CD1c-positive myeloid dendritic cell (primary cell): ENCODE measurements at regions not wholly inside any gene's neighbourhood (a gene's known extent, or its start where the extent isn't known, plus 50 kb on each side); places are given as distances from the start of the nearest gene placed in this dataset.
"Not testable (repeated sequence)": the region's sequence is repeated elsewhere in the genome, so short reads cannot be mapped to it uniquely, and the experiment has no call there.

Source experiments
- DNase-seq: peaks from one replicate; pipeline ENCODE4 v3.0.0-alpha.2; 2016; ENCODE audit errors: extremely low spot score

DNA sequence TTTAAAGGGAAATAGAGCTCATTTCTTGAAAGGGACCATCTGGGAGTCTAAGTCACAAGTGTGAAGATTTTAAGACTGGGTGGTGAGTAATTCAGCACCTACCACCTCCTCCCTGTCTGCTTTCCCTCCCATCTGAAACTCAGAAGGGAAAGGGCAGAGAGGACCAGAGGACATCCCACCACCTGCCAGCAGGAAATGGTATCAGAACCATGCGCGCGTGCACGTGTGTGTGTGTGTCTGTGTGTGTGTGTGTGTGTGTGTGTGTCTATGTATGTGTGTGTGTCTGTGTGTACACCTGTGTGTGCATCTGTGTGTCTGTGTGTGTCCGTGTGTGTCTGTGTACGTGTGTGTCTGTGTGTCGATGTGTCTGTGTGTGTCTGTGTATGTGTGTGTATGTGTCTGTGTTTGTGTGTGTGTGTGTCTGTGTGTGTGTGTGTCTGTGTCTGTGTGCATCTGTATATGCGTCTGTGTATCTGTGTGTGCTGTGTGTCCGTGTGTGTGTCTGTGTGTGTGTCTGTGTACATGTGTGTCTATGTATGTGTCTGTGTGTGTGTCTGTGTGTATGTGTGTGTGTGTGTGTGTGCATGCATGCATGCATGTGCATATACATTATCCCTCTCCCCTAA lies 76.8 kb downstream of the ZFP36L2 start:
- DNase-seq, result no peak

DNA sequence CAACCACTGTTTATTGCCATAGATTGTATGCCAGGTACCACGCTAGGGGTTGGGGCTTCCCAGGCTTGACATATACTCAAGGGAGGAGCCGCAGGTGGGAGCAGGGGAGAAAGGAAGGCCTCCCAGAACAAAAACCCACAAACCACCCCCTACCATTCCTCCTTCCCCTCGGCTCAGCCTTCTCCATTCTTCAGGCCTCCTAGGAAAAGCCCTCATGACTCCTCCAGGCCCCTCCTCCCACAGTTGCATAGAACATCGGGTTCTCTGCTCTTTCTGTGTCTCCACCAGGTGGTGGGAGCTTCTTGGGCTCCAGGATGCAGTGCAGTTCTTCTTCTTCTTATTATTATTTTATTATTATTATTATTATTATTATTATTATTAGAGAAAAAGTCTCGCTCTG lies 80.3 kb downstream of the ZFP36L2 start:
- no peak for DNase-seq

DNA sequence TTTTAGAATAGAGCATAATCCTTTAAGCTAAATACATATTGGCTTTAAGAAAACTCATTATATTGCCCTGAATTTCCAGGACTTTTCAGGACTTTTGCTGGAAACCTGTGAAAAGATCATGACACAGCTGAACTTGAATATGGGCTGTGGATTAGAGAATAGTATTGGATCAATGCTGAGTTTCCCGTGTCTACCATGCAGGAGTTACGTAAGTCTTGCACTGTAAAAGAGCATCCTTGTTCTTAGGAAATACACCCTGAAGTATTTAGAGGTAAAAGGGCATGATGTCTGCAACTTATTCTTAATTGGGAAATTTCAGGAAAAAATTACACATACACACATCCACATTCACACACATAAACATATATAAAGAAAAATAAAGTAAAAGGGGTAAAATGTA lies 82.1 kb downstream of the ZFP36L2 start:
- DNase-seq, result peak; percentile 57

DNA sequence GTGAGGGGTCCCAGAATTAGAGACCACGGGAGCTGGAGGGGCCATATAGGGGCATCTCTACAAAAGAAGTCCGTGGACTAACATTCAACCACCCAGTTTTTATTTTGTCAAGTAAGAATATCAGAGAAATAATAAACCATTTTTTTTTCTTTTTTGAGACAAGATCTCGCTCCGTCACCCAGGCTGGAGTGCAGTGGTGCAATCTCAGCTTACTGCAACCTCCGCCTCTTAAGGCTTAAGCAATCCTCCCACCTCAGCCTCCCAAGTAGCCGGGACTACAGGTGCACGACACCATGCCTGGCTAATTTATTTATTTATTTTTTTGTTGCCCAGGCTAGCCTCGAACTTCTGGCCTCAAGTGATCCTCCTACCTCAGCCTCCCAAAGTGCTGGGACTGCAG lies 82.7 kb downstream of the ZFP36L2 start:
- peak; percentile 23 for DNase-seq

DNA sequence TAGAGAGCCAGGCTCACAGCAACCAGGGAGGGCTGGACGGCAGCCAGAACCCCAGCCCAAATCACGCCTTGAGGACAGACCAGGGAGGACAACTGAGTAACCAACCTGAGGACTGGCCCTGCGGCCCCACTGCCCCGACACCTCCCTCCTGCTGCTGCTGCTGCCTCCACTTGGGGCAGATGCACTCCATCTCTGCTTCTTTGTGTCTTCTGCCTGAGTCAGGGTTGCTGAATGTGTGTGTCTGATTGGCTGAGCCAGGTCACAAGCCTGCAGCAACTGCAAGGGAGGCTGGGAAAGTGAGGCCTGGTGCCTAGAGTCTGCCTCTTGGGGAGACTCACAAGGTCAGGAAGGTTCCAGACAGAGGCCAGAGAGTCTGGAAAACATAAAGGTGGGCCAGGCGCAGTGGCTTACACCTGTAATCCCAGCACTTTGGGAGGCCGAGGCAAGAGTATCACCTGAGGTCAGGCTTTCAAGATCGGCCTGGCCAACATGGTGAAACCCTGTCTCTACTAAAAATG lies 83.4 kb downstream of the ZFP36L2 start:
- no peak for DNase-seq

DNA sequence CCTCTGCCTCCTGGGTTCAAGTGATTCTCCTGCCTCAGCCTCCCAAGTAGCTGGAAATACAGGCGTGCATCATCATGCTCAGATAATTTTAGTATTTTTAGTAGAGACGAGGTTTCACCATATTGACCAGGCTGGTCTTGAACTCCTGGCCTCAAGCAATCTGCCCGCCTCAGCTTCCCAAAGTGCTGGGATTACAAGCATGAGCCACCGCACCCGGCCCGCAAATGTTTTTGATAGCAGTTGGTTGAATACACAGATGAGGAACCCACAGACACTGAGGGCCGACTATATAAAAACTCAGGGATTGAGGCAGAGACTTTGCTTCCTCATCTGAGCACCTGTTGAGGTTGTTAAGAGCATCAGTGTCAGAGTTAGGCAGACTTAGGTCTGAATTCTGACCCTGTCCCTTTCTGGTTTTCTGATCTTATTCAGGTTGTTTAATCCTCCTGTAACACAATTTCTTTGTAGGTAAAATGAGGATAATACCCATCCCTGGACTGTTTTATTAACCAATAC lies 84.7 kb downstream of the ZFP36L2 start:
- not testable (repeated sequence) for DNase-seq

DNA sequence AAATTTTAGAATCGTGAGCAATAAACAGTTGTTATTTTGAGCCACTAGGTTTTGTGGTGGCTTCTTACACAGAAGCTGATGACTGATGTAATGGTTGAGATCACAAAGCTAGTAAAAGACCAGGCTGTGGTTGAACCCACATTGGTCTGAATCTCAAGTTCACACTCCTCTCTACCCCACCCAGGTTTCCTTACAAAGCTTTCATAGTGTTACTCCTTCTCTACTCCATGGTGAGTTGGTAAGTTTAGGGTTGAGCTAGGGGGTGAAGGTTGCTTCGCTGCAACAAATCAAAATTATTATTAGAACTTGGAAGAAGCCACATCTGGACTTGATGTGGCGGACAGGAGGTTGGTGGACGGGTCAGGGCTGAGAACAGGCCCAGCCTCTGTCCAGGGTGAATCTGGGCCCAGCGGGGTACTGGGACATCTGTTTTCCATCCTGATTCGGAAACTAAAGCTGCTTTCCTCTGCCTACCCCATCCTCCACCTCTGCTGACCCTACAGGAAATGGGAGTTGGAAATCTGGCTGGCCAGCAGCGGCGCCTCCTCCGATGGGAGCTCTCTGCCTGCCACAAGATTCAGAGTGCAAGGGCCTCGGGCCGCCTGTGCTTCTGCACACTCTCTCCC lies 86.3 kb downstream of the ZFP36L2 start:
- DNase-seq, result no peak

DNA sequence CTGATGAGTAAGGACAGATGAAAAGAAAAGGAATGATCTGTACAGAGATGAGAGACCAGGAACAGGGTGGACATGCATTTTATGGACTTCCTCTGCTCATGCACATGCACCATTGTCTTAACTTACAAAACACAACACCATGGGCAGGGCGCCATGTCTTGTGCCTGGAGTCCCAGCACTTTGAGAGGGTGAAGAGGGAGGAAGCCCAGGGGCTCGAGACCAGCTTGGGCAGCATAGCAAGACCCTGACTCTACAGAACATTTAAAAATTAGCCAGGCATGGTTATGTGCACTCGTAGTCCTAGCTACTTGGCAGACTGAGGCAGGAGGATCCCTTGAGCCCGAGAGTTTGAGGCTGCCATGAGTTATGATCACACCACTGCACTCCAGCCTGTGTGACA lies 86.9 kb downstream of the ZFP36L2 start:
- DNase-seq, result no peak

DNA sequence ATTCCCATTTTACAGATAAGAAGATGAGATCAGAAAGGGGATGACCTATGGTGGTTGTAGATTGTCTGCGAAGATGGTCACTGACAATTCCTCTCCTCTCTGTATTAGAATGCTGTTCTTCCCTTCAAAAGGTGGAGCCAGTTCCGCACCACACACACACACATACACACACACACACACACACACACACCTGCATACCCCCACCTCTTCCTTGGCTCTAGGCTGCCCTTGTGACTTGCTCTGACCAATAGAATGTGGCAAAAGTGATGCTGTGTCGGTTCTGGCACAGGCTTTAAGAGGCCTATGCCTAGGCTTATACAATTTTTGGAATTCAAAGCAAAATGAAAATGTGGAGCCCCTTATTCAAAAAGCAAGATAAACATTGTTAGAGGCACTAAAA lies 88.0 kb downstream of the ZFP36L2 start:
- DNase-seq, result no peak

DNA sequence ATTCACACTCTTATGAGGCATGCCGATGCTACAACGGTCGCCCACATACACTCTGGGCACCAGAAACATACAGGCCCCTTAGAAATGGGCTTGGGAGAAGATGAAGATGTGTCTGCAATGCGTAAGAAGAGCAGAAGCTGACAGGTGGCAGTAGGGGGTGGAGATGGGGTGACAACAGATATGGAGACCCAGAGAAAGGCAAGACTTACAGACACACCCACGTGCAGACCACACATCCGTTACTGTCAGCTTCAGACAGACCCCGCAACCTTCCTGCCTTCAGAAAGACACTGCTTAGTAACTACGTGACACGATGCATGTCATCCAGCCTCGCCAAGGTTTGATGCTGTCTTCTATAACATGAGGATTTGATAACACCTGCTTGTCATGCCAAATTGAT lies 89.5 kb downstream of the ZFP36L2 start:
- peak; percentile 53 for DNase-seq

DNA sequence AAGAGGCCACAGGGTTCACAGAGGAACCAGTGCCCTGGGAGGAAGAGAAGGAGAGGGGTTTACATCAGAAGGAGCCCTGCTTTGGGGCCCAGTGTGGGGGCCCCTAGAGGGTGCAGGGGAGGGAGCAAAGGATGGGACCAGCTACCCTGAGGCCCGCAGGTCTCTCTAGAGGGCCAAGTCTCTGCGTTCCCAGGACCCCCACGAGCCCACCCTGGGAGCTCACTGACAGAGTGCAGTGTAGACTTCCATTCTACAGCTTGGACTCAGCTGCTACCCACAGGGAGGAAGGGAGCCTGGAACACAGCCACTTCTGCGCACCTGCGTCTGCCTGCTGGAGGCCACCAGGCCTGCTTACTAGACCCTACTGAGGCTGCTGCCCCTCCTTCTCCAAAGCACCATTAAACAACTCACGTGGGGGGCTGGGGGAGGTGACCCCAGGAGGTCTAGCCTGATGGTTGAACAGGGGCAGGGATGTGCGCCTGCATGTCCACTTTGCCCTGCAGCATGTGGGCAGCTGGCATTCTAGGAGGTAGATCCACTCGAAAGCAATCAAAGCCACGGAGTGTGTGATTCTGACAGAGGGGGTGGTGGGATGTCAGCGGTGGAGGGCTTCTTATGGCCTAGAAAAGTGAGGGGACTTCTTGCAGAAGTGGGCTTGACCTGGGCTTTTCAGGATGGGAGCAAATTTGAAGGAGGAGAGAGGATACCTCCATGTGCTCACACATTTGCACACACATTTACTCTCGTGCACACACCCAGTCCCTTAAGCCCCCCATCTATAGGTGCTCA lies 90.2 kb downstream of the ZFP36L2 start:
- DNase-seq, result no peak

DNA sequence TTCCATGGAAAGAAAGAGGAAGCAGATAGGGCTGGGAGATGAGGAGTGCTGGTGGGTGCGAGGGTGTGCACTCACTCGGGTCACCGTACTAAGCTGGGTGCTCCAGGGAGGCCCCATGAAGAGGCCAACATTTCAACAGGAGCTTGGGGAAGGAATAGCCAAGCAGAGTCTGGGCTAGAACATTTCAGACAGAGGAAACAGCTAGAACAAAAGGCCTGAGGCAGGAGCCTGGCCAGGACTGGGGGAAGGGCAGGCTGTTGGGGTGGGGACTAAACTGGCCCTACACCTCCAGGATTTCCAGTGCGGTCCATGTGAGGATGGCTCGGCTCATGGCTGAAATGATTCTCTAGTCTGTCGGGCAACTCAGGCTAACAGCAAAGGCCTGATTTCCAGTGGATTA lies 90.8 kb downstream of the ZFP36L2 start:
- no peak for DNase-seq

DNA sequence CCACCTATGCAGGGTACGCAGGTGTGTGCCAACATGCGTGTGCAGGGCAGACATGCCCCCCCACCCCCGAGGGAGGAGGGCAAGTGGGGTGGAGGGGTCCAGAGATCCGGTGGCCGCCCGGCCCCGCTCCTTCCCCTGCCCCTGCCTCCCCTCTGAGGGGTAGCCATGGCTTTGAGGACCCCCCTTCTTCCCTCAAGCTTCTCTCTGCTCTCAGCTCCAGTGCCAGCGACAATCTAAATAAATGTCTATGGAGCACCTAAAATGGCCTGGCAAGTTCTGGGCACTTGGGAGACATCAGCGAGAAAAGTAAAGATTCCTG lies 91.9 kb downstream of the ZFP36L2 start:
- no peak for DNase-seq

DNA sequence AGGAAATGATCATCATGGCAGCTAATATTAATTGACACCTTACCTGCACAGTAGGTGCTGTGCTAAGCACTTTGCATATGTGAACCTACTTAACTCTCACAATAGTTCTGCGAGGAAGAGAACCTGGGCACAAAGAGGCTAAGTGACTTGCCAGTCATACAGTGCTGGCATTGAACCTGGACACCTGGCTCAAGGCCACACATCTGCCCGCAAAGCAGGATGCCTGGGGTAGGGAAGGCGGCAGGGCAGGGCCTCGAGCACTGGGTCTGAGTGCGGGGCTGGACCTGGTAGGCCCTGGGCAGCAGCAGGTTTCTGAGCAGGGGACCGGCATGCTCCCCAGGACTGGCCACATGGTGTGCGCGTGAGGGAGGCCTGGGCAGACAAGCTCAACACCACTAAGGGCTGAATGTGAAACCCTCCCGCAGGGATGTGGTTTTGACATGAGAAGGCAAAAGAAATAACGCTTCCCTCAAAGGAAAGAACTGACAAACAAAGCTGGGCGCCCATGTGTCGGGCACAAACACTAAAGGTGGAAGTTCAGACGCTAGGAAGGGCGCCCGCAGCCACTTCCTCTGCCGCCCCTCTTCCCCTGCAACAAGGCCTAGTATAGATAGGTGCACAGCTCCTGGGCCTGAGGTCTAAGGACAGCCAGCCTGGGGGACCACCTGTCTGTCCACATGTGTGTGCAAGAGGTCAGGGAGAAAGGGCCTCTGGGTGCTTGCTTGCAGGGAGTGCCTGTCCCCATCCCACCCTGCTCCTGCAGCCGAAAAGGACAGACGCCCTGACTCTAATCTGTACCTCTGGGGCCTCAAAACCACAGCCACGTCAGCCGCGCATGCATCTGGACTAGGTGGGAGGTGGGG lies 92.5 kb downstream of the ZFP36L2 start:
- DNase-seq, result peak; percentile 74

DNA sequence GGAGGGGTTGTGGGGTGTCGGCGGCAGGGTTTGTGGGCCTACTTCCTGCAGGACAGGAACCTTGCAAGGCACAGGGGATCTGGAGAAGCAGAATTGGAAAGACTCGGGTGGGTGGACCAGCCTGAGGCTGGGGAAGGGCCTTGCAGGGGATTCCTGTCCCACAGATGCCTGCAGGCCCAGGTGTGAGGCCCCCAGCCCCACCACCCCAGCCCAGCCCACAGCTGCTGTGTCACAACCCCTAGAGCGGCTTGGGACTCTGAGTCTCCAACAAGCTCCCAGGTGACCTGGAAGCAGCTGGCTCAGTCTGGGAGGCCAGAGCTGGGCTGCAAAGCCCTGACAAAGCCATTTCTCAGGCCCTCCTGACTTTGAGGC lies 93.1 kb downstream of the ZFP36L2 start:
- no peak for DNase-seq

DNA sequence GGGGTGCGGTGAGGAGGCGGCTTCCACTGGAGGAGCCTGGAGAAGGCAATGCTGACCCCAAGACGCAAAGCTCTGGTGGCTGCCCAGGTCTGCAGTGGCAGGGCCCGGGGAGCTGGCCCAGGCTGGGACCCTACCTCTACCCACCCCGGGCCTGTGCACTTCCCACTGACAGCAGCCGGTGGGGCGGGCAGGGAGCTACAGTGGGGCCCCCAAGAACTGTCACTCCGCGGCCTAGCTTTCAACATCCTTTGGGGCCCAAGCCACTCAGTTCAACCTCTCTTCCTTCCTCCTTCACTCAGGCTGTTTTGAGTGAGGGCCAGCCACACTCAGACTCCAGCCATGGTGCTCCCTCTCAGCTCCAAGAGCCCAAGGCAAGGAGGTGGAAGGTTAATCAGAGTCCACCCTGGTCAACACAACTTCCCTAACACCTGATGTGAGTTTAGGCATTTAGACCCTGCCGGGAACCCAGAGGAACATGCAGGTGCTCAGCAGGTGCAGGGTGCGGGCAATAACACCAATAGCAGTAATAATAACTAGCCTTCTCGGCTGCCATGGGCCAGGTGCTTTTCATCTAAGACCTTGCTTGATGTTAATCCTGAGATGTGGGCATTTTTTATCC lies 93.6 kb downstream of the ZFP36L2 start:
- no peak for DNase-seq

DNA sequence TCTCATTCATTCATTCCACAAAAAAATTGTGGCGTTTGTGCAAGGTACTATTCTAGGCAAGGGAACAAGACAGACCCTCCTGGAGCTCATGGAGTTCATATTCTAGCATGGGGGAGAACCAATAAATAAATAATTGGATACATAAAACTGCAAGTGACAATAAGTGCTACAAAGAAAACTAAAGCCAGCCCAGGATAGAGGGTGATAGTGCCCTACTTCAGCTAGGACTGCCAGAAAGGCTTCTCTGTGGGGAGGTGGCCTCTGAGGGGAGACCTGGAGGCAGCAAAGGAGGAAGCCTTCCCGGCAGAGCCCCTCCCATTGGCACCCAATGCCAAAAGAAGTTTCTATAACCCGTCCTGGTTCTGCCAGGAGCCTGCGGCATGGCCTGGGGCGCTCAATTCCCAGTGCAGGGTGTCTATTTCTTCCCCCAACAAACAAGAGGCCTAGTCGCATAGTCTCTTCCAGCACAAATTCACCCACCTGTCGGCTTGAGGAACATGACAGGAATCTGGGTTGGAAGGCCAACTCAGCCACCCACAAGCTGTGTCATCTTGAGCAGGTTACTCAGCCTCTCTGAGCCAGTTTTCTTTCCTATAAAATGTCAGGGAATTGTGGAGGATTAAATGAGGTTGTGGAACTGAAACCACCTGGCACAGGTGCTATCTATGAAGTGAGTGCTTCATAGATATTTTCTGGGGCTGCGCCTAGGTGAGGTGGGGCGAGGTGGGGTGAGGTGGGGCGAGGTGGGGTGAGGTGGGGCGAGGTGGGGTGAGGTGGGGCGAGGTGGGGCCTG lies 94.3 kb downstream of the ZFP36L2 start:
- no peak for DNase-seq

DNA sequence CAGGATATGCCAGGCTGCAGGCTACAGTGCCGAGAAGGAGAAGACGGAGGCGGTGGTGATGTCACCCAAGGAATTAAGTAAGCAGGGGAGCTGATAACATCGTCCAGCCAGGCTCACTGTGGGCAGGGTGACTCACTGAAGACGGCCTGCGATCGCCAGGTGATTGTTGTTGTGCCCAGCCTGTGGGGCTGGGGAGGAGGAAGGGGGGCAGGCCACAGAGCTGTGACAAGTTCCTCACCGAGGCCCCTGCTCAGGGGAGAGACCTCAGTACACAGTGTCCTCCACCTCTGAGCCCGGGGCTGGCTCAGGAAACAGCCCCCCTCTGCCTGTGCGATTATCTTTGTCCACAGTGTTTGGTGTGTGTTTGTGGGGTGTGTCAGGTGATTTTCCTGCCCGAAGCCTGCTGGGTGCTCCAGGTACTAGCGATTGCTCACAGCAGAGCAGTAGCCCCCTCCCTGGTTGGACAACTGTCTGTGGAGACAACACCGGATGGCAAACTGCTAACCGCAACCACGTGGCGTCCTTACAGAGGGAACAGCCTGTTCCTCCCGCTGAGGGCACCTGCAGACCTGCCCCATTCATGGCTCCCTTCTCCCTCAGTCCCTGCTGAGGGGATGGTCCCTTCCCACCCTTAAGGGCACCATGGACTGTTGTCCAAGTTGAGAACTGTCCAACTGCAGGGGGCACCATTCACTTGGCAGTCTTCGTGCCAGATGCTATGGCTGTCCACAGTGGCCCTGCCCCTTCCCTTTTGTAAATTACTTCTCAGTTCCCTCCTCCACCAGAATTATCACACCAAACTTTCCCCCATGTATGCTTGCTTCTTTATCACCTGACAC lies 95.1 kb downstream of the ZFP36L2 start:
- DNase-seq, result peak; percentile 92

DNA sequence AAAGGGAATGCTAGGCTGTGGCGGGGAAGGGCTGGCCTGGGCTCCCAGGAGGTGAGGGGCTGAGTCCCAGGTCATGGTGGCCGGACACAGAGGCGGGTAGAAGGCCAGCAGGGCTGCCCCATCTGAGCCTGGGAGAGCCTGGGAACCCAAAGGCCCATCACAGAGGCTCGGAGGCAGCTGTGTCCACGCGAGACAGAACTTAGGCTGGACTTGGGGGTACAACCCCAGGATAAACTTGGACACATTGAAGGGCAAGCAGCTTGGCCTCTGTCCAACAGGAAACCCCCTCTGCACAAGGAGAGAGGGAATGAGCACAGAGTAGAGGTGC lies 95.9 kb downstream of the ZFP36L2 start:
- DNase-seq, result no peak
